ENCODE measurements at regions not wholly inside any gene's neighbourhood (a gene's known extent, or its start where the extent isn't known, plus 50 kb on each side); places are given as distances from the start of the nearest gene placed in this dataset.
"Not testable (repeated sequence)": the region's sequence is repeated elsewhere in the genome, so short reads cannot be mapped to it uniquely, and the experiment has no call there.

GRCh38 chr14:106422066-106422465, 895.7 kb downstream of the TMEM121 start:
- TF ChIP-seq CTCF (conservative IDR thresholded peaks at IDR 0.05 in 1 of 2, IDR thresholded peaks at IDR 0.05 in 1 of 2; ENCODE audit: low read depth in 1 of 2, low read length in 2 of 2): no peak
- no peak for TF ChIP-seq EZH2 (IDR thresholded peaks at IDR 0.05; ENCODE audit: low read length, missing control alignments)
- no peaks in the 10 kb centered on the region for H3K79me2 ChIP-seq (ENCODE audit: control insufficient read depth, insufficient read depth, low read length)
- no peaks in the 10 kb centered on the region for H3K4me1 ChIP-seq (ENCODE audit: control insufficient read depth, extremely low read depth, insufficient read depth, low read length)
- H3K27ac ChIP-seq (ENCODE audit: insufficient read depth, low read length): no peak overlapping the region
- H3K36me3 ChIP-seq (ENCODE audit: control insufficient read depth, insufficient read depth, low read length): no peaks in the 10 kb centered on the region
- H3K9ac ChIP-seq (ENCODE audit: insufficient read depth, low read length): no peak overlapping the region
- no peak overlapping the region for H2AFZ ChIP-seq (ENCODE audit: low read length)
- H3K27me3 ChIP-seq (ENCODE audit: control insufficient read depth, insufficient read depth, low read length): no peaks in the 10 kb centered on the region
- H3K9me3 ChIP-seq (ENCODE audit: control insufficient read depth, insufficient read depth, low read depth, low read length): no peaks in the 10 kb centered on the region
- no peak for DNase-seq (ENCODE audit: low read depth in 2 of 2)
- H3K4me2 ChIP-seq (ENCODE audit: extremely low read depth, insufficient read depth, low read length): no peak overlapping the region
- no peak overlapping the region for H3K4me3 ChIP-seq (replicated peaks in 1 of 4; ENCODE audit: control extremely low read depth in 1 of 4, insufficient read depth in 1 of 4, low read depth in 3 of 4, low read length in 4 of 4)
- no peaks in the 10 kb centered on the region for H4K20me1 ChIP-seq (ENCODE audit: control insufficient read depth, extremely low read depth, insufficient read depth, low read length)

GRCh38 chr14:106425150-106425549, 898.8 kb downstream of the TMEM121 start:
- H3K79me2 ChIP-seq (ENCODE audit: control insufficient read depth, insufficient read depth, low read length); H2AFZ ChIP-seq (ENCODE audit: low read length); H3K4me1 ChIP-seq (ENCODE audit: control insufficient read depth, extremely low read depth, insufficient read depth, low read length); H3K4me2 ChIP-seq (ENCODE audit: extremely low read depth, insufficient read depth, low read length); H3K4me3 ChIP-seq (replicated peaks in 1 of 4; ENCODE audit: control extremely low read depth in 1 of 4, insufficient read depth in 1 of 4, low read depth in 3 of 4, low read length in 4 of 4); DNase-seq (ENCODE audit: low read depth in 2 of 2); H3K27me3 ChIP-seq (ENCODE audit: control insufficient read depth, insufficient read depth, low read length); H3K9me3 ChIP-seq (ENCODE audit: control insufficient read depth, insufficient read depth, low read depth, low read length); H3K9ac ChIP-seq (ENCODE audit: insufficient read depth, low read length); H4K20me1 ChIP-seq (ENCODE audit: control insufficient read depth, extremely low read depth, insufficient read depth, low read length); H3K27ac ChIP-seq (ENCODE audit: insufficient read depth, low read length); H3K36me3 ChIP-seq (ENCODE audit: control insufficient read depth, insufficient read depth, low read length): not testable (repeated sequence)

- Histone ChIP-seq H3K27ac (ENCODE audit: insufficient read depth, low read length) (no peak overlapping the region), H3K4me2 (ENCODE audit: extremely low read depth, insufficient read depth, low read length) (no peak overlapping the region), H2AFZ (ENCODE audit: low read length) (no peak overlapping the region), H4K20me1 (ENCODE audit: control insufficient read depth, extremely low read depth, insufficient read depth, low read length) (no peaks in the 10 kb centered on the region), H3K4me1 (ENCODE audit: control insufficient read depth, extremely low read depth, insufficient read depth, low read length) (no peaks in the 10 kb centered on the region), H3K79me2 (ENCODE audit: control insufficient read depth, insufficient read depth, low read length) (no peaks in the 10 kb centered on the region), H3K9me3 (ENCODE audit: control insufficient read depth, insufficient read depth, low read depth, low read length) (no peaks in the 10 kb centered on the region), H3K36me3 (ENCODE audit: control insufficient read depth, insufficient read depth, low read length) (no peaks in the 10 kb centered on the region), H3K4me3 (replicated peaks in 1 of 4; ENCODE audit: control extremely low read depth in 1 of 4, insufficient read depth in 1 of 4, low read depth in 3 of 4, low read length in 4 of 4) (no peak overlapping the region), H3K27me3 (ENCODE audit: control insufficient read depth, insufficient read depth, low read length) (no peaks in the 10 kb centered on the region), H3K9ac (ENCODE audit: insufficient read depth, low read length) (no peak overlapping the region)
- DNase-seq (ENCODE audit: low read depth in 2 of 2): no peak
- TF ChIP-seq CTCF (conservative IDR thresholded peaks at IDR 0.05 in 1 of 2, IDR thresholded peaks at IDR 0.05 in 1 of 2; ENCODE audit: low read depth in 1 of 2, low read length in 2 of 2): no peak
- TF ChIP-seq EZH2 (IDR thresholded peaks at IDR 0.05; ENCODE audit: low read length, missing control alignments): no peak
Measured at GRCh38 chr14:106436310-106436905, 910.0 kb downstream of the TMEM121 start.
